ENCODE measurements at regions not wholly inside any gene's neighbourhood (a gene's known extent, or its start where the extent isn't known, plus 50 kb on each side); places are given as distances from the start of the nearest gene placed in this dataset.

GRCh38 chr4:113838460-113838859 is 76.9 kb upstream of the CAMK2D start:
- no peak overlapping the region for H3K4me3 ChIP-seq
- ATAC-seq (no peak), DNase-seq (ENCODE audit: low read depth, low spot score) (no peak), FAIRE-seq (no peak)
- ChIA-PET RAD21 (ENCODE audit: unreplicated experiment) (interaction anchor here (1.5 to 7.0 kb wide), 12 partner anchors 13 to 188 kb away, joined by 3 to 84 read pairs (median 7); no protein-coding TSS in a partner anchor), POLR2A (interaction anchor here (0.7 to 3.3 kb wide), 5 partner anchors 13 to 54 kb away, joined by 3 to 36 read pairs (median 5); no protein-coding TSS in a partner anchor), SMC1A (ENCODE audit: uncharacterized antibody, unreplicated experiment) (interaction anchor here (0.6 to 8.9 kb wide), 24 partner anchors 9 to 988 kb away, joined by 3 to 150 read pairs (median 6); no protein-coding TSS in a partner anchor), CTCF (interaction anchor here (0.9 to 5.3 kb wide), 11 partner anchors 11 to 233 kb away, joined by 3 to 54 read pairs (median 6); no protein-coding TSS in a partner anchor)
- 77% methylated on average over 2 of the region's 2 CpGs for WGBS (ENCODE audit: insufficient coverage, insufficient replicate concordance, low lambda C conversion rate, missing lambda C conversion rate)
- H3K4me1 ChIP-seq (ENCODE audit: control insufficient read depth, insufficient read depth, low read length), result peaks cover 16% of the 10 kb centered on the region
- BruUV-seq (replicated peaks), result no TSS peak
- H3K79me2 ChIP-seq (ENCODE audit: control insufficient read depth, insufficient read depth, low read length), result no peaks in the 10 kb centered on the region
- peaks cover 5% of the 10 kb centered on the region for H3K9me3 ChIP-seq (replicated peaks; ENCODE audit: control insufficient read depth, insufficient read depth, low read length)
- no peak overlapping the region for H3K9ac ChIP-seq (ENCODE audit: control insufficient read depth, insufficient read depth, low read length)
- H3K27ac ChIP-seq (ENCODE audit: control insufficient read depth, insufficient read depth), result peak overlapping the region; percentile 92
- H3K4me2 ChIP-seq (ENCODE audit: control insufficient read depth, insufficient read depth), result no peak overlapping the region
- intact Hi-C loops (cut with micrococcal nuclease; ENCODE audit: unreplicated experiment), result loop anchor here (5.0 to 10.0 kb wide), 3 partner anchors 56 to 766 kb away; no protein-coding TSS in a partner anchor
- no peak overlapping the region for H2AFZ ChIP-seq (ENCODE audit: control insufficient read depth, low read depth, low read length)
- in situ Hi-C loops (cut with MboI), result no loop called here
- H4K20me1 ChIP-seq (ENCODE audit: control insufficient read depth, insufficient read depth), result no peaks in the 10 kb centered on the region
- H3K36me3 ChIP-seq (ENCODE audit: control insufficient read depth in 2 of 2, insufficient read depth in 2 of 2, low read length in 1 of 2), result no peaks in the 10 kb centered on the region
- TF ChIP-seq ZBTB33 (IDR thresholded peaks at IDR 0.05), result peak; percentile 62; the same call in 1 of the 2 replicates
- TF ChIP-seq MEF2B (IDR thresholded peaks at IDR 0.05; ENCODE audit: partially characterized antibody, poor library complexity, severe bottlenecking), result no peak
- H3K27me3 ChIP-seq (replicated peaks in 1 of 2; ENCODE audit: control insufficient read depth in 2 of 2, insufficient read depth in 2 of 2, low read length in 1 of 2), result no peaks in the 10 kb centered on the region

- ATAC-seq (peak; percentile 99), FAIRE-seq (peak; percentile 94), DNase-seq (ENCODE audit: low read depth, low spot score) (peak; percentile 94)
- Histone ChIP-seq H3K9me3 (replicated peaks; ENCODE audit: control insufficient read depth, insufficient read depth, low read length) (peaks cover 5% of the 10 kb centered on the region), H3K4me1 (ENCODE audit: control insufficient read depth, insufficient read depth, low read length) (peaks cover 18% of the 10 kb centered on the region), H4K20me1 (ENCODE audit: control insufficient read depth, insufficient read depth) (no peaks in the 10 kb centered on the region), H3K9ac (ENCODE audit: control insufficient read depth, insufficient read depth, low read length) (no peak overlapping the region), H3K36me3 (ENCODE audit: control insufficient read depth in 2 of 2, insufficient read depth in 2 of 2, low read length in 1 of 2) (no peaks in the 10 kb centered on the region), H3K4me3 (no peak overlapping the region), H2AFZ (ENCODE audit: control insufficient read depth, low read depth, low read length) (peak overlapping the region; percentile 74), H3K79me2 (ENCODE audit: control insufficient read depth, insufficient read depth, low read length) (no peaks in the 10 kb centered on the region), H3K27me3 (replicated peaks in 1 of 2; ENCODE audit: control insufficient read depth in 2 of 2, insufficient read depth in 2 of 2, low read length in 1 of 2) (no peaks in the 10 kb centered on the region), H3K27ac (ENCODE audit: control insufficient read depth, insufficient read depth) (peak overlapping the region; percentile 92), H3K4me2 (ENCODE audit: control insufficient read depth, insufficient read depth) (peak overlapping the region; percentile 12; the same call in 1 of the 2 replicates)
- 0% methylated on average over 1 of the region's 1 CpG for WGBS (ENCODE audit: insufficient coverage, insufficient replicate concordance, low lambda C conversion rate, missing lambda C conversion rate)
- in situ Hi-C loops (cut with MboI) (no loop called here), intact Hi-C loops (cut with micrococcal nuclease; ENCODE audit: unreplicated experiment) (loop anchor here (1.0 to 10.0 kb wide), 5 partner anchors 12 to 767 kb away; no protein-coding TSS in a partner anchor)
- BruUV-seq (replicated peaks), result no TSS peak
- ChIA-PET SMC1A (ENCODE audit: uncharacterized antibody, unreplicated experiment) (interaction anchor here (0.7 to 8.9 kb wide), 42 partner anchors 8 to 945 kb away, joined by 3 to 150 read pairs (median 6); no protein-coding TSS in a partner anchor), CTCF (interaction anchor here (0.5 to 5.3 kb wide), 18 partner anchors 8 to 481 kb away, joined by 3 to 54 read pairs (median 4); no protein-coding TSS in a partner anchor), RAD21 (ENCODE audit: unreplicated experiment) (interaction anchor here (0.8 to 7.0 kb wide), 30 partner anchors 9 to 219 kb away, joined by 3 to 84 read pairs (median 6); no protein-coding TSS in a partner anchor), POLR2A (interaction anchor here (0.8 to 3.3 kb wide), 6 partner anchors 12 to 70 kb away, joined by 3 to 36 read pairs (median 4); no protein-coding TSS in a partner anchor)
- TF ChIP-seq TARDBP (IDR thresholded peaks at IDR 0.05; ENCODE audit: borderline replicate concordance), result no peak
- peak; percentile 94 for TF ChIP-seq DPF2 (IDR thresholded peaks at IDR 0.05)
- TF ChIP-seq NFIC (IDR thresholded peaks at IDR 0.05; ENCODE audit: low read depth, low read length), result peak; percentile 93
- peak; percentile 78; the same call in 1 of the 2 replicates for TF ChIP-seq RCOR1 (conservative IDR thresholded peaks at IDR 0.05; ENCODE audit: low read depth, low read length)
- no peak for TF ChIP-seq USF2 (IDR thresholded peaks at IDR 0.05; ENCODE audit: borderline replicate concordance, low read depth, low read length)
- no peak for TF ChIP-seq SRF (IDR thresholded peaks at IDR 0.05; ENCODE audit: low read depth in 2 of 2, low read length in 2 of 2)
- TF ChIP-seq TAF1 (IDR thresholded peaks at IDR 0.05; ENCODE audit: borderline replicate concordance, low read depth, low read length), result no peak
- TF ChIP-seq BMI1 (IDR thresholded peaks at IDR 0.05; ENCODE audit: borderline replicate concordance), result no peak; the same call in 1 of the 2 replicates
Observed at GRCh38 chr4:113837397-113837796, 75.9 kb upstream of the CAMK2D start.
